Body of pancreas (tissue), 4 donors: ENCODE measurements at regions not wholly inside any gene's neighbourhood (a gene's known extent, or its start where the extent isn't known, plus 50 kb on each side); places are given as distances from the start of the nearest gene placed in this dataset.

Source experiments
- ATAC-seq: fragments of 150-250 bp; one replicate; pipeline ENCODE4 v1.9.1; 2016
- DNase-seq, 4 donors: peaks; one replicate each; pipeline ENCODE4 v3.0.0-alpha.2; 2019
- H3K27ac ChIP-seq, 4 donors: fragments of 200-600 bp; sonication (generic); 1 replicate in 3 of 4; 2 replicates in 1 of 4; pipeline versions ENCODE4 v1.5.1 to v1.6.1; 2016 to 2019; ENCODE audit warnings: mild to moderate bottlenecking in 1 of 4, mixed read lengths in 1 of 4, moderate library complexity in 1 of 4
- H3K27me3 ChIP-seq, 2 donors: fragments of 200-600 bp; sonication (generic); one replicate each; pipeline ENCODE4 v1.6.0; 2016; ENCODE audit warnings: mild to moderate bottlenecking in 1 of 2
- H3K36me3 ChIP-seq, 2 donors: fragments of 200-600 bp; sonication (generic); replicated peaks in 1 of 2; 2 replicates each; pipeline ENCODE4 v1.5.1; 2016; ENCODE audit warnings: low read depth in 2 of 2; ENCODE audit not compliant: insufficient read depth in 1 of 2
- H3K4me1 ChIP-seq: fragments of 200-600 bp; sonication (generic); one replicate; pipeline ENCODE4 v1.6.0; 2016
- H3K4me3 ChIP-seq, 2 donors: fragments of 200-600 bp; sonication (generic); 1 replicate in 1 of 2; 2 replicates in 1 of 2; pipeline ENCODE4 v1.5.1; 2016 to 2019
- H3K9me3 ChIP-seq, 3 donors: fragments of 200-600 bp; sonication (generic); 1 replicate in 2 of 3; 2 replicates in 1 of 3; pipeline ENCODE4 v1.5.1; 2016
- CTCF ChIP-seq, 7 experiments: fragments of 450-650 bp in 4 of 7; fragments of 200-600 bp in 3 of 7; sonication (generic) in 3 of 7; IDR thresholded peaks; one replicate each; pipeline ENCODE4 v1.5.1; 2016 to 2019; ENCODE audit warnings: antibody characterized with exemption in 7 of 7
- POLR2A ChIP-seq, 3 donors: fragments of 450-650 bp; IDR thresholded peaks; one replicate each; pipeline ENCODE4 v1.6.1; 2016; ENCODE audit warnings: antibody characterized with exemption in 3 of 3, mild to moderate bottlenecking in 2 of 3
- WGBS, 2 donors: methylation state at CpG; one replicate each; pipeline ENCODE4 v1.1.5; 2017; 5-methylcytosine and 5-hydroxymethylcytosine counted together
- intact Hi-C: fragments of 100-400 bp; cut with DNase I; formaldehyde crosslinking; loops from one replicate; pipeline ENCODE4 v1.15.1; 2023

- H3K27ac ChIP-seq, result no peak overlapping the region
- ATAC-seq (no peak), DNase-seq (no peak)
- TF ChIP-seq CTCF (IDR thresholded peaks at IDR 0.05) (no peak), POLR2A (IDR thresholded peaks at IDR 0.05) (no peak)
- H3K36me3 ChIP-seq, result no peaks in the 10 kb centered on the region
- 75 to 76% methylated on average over 4 of the region's 4 CpGs for WGBS, 2 donors
- H3K4me1 ChIP-seq, result peaks cover 10% of the 10 kb centered on the region
- no peak overlapping the region for H3K4me3 ChIP-seq
- no peaks in the 10 kb centered on the region for H3K27me3 ChIP-seq
- intact Hi-C loops, result loop anchor here (10.0 kb wide), 2 partner anchors 71 to 411 kb away; no protein-coding TSS in a partner anchor
- H3K9me3 ChIP-seq, result no peaks in the 10 kb centered on the region
These were observed 53.0 kb upstream of the PRDX6 start for GRCh38 chr1:173424143-173424542.

GRCh38 chr1:173424782-173425407, 52.2 kb upstream of the PRDX6 start:
- no peak overlapping the region for H3K4me3 ChIP-seq
- 65 to 68% methylated on average over 2 of the region's 2 CpGs for WGBS, 2 donors
- TF ChIP-seq POLR2A (IDR thresholded peaks at IDR 0.05) (no peak), CTCF (IDR thresholded peaks at IDR 0.05) (no peak)
- no peaks in the 10 kb centered on the region for H3K27me3 ChIP-seq
- no peak for DNase-seq
- intact Hi-C loops, result loop anchor here (10.0 kb wide), 2 partner anchors 70 to 410 kb away; no protein-coding TSS in a partner anchor
- no peaks in the 10 kb centered on the region for H3K9me3 ChIP-seq
- peaks cover 18% of the 10 kb centered on the region for H3K4me1 ChIP-seq
- H3K36me3 ChIP-seq, result no peaks in the 10 kb centered on the region
- H3K27ac ChIP-seq, result no peak overlapping the region
- ATAC-seq, result no peak

- H3K4me1 ChIP-seq, result peaks cover 18% of the 10 kb centered on the region
- no peaks in the 10 kb centered on the region for H3K27me3 ChIP-seq
- no peak for DNase-seq
- no peak for ATAC-seq
- no peaks in the 10 kb centered on the region for H3K9me3 ChIP-seq
- H3K36me3 ChIP-seq, result no peaks in the 10 kb centered on the region
- no peak overlapping the region for H3K4me3 ChIP-seq
- WGBS, 2 donors, result 73 to 81% methylated on average over 5 of the region's 5 CpGs
- TF ChIP-seq POLR2A (IDR thresholded peaks at IDR 0.05), result no peak
- no peak for TF ChIP-seq CTCF (IDR thresholded peaks at IDR 0.05)
- no peak overlapping the region for H3K27ac ChIP-seq
- intact Hi-C loops, result loop anchor here (10.0 kb wide), 2 partner anchors 69 to 409 kb away; no protein-coding TSS in a partner anchor
These were observed 51.1 kb upstream of the PRDX6 start for GRCh38 chr1:173426057-173426456.

GRCh38 chr1:173427146-173428054, 49.7 kb upstream of the PRDX6 start:
- H3K9me3 ChIP-seq, result no peaks in the 10 kb centered on the region
- no peaks in the 10 kb centered on the region for H3K27me3 ChIP-seq
- 59 to 62% methylated on average over 9 of the region's 9 CpGs for WGBS, 2 donors
- no peak overlapping the region for H3K4me3 ChIP-seq
- TF ChIP-seq CTCF (IDR thresholded peaks at IDR 0.05) (no peak), POLR2A (IDR thresholded peaks at IDR 0.05) (no peak)
- intact Hi-C loops, result loop anchor here (10.0 kb wide), 2 partner anchors 67 to 407 kb away; no protein-coding TSS in a partner anchor
- DNase-seq (no peak), ATAC-seq (no peak)
- peaks cover 18% of the 10 kb centered on the region for H3K4me1 ChIP-seq
- no peak overlapping the region for H3K27ac ChIP-seq
- H3K36me3 ChIP-seq, result no peaks in the 10 kb centered on the region
